Central memory CD4-positive, alpha-beta T cell (primary cell): ENCODE measurements at regions not wholly inside any gene's neighbourhood (a gene's known extent, or its start where the extent isn't known, plus 50 kb on each side); places are given as distances from the start of the nearest gene placed in this dataset.
"Not testable (repeated sequence)": the region's sequence is repeated elsewhere in the genome, so short reads cannot be mapped to it uniquely, and the experiment has no call there.

ENCODE experiments used
- DNase-seq: peaks from one replicate; pipeline ENCODE4 v3.0.0; 2022

- DNase-seq = no peak
These were observed 382.1 kb downstream of the TMEM121 start for GRCh38 chr14:105908481-105908911.

DNA sequence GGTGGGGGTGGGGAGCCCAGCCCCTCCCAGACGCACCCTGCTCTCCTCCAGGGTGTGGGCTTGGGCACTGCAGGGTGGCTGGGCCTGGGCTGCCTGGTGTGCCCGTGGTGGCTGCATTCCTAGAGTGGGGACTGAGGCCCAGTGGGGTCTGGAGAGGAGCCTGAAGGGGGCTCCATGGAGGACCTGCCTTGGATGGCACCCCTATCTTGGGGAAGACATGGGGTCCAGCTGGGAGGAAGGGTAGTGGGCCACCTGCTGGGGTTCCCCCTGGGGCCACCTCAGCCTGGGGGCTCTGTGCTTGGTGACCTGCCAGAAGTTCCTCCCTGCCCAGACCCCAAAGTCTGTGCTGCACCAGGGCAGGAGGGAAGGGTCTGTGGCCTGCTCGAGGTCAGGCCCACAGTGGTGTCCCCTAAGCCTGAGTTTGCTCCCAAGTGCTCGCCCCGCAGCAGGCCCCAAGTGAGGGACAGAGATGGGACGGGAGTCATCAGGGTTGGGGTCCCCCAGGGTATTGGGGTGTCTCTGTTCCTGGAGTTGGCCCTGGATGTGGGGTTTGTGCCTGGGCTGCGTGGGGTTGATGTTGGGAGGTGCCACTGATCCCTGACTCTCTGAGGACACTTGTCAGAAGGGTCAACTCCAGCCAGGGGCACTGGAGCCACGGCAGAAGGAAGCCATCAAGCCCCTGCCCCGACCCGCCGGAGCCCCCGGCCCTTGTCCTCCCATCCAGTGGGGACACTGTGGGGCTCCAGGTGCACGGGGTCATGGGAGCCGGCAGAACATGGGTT is 382.9 kb downstream of the TMEM121 start:
- no peak for DNase-seq

DNA sequence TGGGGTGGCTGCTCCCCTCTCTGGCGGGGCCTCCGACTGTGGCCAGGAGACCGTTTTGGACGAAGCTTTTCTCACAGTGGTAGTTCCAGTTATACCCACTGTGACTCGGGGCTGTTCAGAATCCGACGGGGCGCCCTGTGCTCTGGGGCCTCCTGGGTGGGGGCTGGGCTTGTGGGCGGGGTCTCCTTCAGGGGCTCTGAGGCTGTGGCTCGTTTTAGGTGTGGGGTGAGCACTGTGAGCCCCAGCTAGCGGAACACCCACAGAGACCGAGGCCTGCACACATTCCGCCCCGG is 383.4 kb downstream of the TMEM121 start:
- not testable (repeated sequence) for DNase-seq

- DNase-seq = no peak
These were observed 384.0 kb downstream of the TMEM121 start for GRCh38 chr14:105910426-105910825.

DNA sequence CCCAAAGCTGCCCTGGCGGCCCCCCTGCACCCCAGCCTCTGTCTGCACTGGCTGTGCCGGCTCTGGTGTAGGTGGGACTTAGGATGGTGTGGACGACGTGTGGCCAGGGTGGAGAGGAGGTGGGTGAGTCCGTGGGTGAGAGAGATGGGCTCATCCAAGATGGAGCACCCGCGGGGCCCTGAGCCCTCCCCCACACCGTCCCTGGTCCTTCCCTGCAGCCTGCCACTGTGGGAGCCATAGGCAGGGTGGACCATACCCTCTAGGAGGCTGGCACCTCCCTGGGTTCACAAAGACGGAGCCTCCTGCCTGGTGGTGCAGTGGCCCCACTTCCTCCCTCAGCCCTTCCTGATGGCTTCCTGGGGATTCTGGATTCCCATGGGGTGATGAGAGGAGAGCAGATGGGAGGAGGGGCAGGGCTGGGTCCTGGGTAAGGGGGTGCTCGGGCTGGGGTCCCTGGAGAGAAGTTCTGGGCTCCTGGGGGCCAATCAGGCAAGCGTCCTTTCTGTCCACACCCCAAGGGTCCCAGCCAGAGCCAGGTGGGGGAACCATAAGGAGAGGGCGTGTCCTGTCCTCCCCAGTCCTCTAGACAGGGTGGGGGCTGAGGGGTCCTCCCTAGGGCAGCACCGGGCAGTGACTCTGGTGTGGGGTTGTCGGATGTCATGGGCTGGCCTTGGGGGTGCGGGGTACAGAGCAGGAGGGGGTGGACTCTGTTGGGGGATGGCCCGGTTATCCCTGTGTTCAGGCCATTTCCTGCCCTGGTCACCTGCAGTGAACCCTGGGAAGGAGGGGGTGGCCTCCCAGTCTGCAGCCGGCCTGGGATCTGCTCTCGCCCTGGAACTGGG is 384.8 kb downstream of the TMEM121 start:
- no peak for DNase-seq

GRCh38 chr14:105911848-105912292 is 385.5 kb downstream of the TMEM121 start:
- DNase-seq = not testable (repeated sequence)

- no peak for DNase-seq
These were observed 386.3 kb downstream of the TMEM121 start for GRCh38 chr14:105912641-105913180.

DNA sequence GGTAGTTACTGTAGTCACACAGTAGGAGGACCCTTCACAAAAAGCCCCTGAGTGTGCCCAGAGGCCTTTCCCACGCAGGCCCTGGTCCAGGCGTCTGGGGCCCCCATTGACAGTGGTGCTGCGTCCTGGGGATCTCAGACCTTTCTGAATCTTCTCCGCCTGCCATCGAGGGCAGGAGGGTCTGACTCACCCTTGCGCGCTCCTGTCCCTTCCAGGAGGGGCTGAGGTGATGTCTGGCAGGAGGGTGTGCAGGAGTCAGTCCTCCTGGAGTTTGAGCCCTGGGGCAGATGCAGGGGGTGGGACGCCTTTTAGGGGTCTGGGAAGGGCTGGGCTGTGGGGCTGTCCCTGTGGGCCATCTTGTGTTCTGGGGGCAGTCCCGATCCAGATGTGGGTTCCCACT is 386.8 kb downstream of the TMEM121 start:
- no peak for DNase-seq

- DNase-seq = no peak
These were observed 387.5 kb downstream of the TMEM121 start for GRCh38 chr14:105913861-105914260.

DNA sequence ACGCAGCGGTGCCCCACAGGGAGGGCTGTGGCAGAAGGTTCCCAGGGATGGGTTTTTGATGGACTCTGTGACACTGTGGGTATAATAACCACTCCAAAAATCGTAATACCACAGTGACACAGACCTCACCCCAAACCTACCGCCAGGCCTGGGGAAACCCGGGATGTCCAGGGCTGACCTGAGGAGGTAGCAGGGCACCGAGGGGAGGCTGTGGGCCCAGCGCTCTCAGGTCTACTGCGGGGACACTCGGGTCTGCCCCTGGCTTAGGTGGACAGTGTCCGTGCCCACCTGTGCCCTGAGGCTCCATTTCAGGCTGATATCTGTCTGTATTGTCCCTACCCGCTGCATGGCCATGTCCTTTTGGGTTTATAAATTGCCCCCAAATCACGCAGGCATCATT is 387.9 kb downstream of the TMEM121 start:
- not testable (repeated sequence) for DNase-seq

DNA sequence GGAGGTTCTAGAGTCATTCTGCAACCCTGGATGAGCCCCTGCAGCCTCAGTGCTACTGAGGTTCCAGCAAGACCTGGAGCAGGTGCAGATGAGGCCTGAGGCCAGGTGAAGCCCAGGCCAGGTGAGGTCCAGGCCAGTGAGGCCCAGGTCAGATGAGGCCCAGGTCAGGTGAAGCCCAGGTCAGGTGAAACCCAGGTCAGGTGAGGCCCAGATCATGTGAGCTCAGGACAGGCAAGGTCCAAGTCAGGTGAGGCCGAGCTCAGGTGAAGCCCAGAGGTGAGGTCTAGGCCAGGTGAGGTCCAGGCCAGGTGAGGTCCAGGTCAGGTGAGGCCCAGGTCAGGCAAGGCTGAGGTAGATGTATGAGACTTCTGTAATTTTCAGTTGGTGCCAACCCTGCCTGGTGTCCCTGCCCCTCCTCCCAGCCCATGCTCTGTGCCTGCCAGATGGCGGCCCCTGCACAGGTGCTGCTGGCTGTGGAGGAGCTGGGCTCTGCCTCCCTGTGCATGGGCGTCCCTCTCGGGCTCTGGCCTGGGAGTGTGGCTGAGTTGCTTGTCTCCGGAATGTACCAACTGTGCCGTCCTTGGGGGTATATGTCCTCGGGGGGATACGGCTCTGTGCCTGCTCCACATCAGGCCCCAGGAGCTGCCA is 388.5 kb downstream of the TMEM121 start:
- DNase-seq = no peak

DNA sequence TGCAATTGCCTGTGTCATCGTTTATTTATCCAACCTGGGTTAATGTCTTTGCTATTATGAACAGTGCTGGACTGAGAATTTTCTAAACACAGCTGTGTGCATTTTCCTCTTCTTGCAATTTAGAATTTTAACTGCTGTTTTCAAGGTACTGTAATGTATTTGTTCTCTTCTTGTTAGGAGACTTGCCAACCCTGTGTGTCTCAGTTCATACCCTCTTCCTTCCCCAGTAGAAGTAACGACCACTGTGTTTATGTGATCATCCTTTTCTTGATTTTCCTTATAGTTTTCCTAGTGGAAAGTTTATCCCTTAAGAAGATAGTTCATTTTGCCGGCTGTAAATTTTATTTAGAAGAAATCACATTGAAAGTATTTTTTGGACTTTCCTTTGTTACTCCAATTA is 389.2 kb downstream of the TMEM121 start:
- not testable (repeated sequence) for DNase-seq

DNA sequence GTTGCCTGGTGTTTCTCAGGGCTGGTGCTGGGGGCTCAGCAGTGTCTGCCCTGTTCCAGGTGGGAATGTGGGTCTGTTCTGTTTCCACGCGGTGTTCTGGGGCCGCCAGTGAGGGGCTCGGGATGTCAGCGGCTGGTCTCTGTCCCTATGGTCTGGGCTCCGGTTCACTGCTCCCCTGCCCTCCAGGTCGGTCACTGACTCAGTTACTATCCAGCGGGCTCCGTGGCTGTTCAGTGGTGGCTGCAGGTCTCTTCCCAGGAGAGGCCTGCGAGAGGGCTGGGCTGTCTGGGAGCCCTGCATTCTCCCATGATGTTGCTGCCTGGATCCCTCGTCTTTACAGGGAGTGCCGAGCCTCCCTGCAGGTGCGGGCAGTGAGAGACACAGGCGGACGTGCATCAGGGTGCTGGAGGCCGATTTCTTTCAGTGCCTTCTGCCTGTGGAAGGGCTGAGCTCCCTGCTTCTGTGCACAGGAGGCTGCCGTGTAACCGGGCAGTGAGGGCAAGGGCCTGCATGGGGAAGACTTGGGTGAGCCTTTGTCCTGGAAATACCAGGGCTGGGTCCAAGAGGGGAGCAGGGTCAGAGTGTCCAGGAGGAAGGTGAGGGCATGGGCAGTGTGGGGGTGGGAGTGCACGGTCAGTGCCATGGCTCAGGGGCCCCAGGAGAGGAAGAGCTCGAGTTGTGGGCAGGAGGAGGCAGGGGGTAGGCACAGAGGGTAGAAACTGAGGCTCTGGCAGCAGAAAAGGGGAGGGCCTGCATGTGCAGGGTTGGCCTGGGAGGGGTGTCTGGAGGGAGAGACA is 391.0 kb downstream of the TMEM121 start:
- DNase-seq = not testable (repeated sequence)

GRCh38 chr14:105917933-105918436 is 391.6 kb downstream of the TMEM121 start:
- DNase-seq = no peak

DNA sequence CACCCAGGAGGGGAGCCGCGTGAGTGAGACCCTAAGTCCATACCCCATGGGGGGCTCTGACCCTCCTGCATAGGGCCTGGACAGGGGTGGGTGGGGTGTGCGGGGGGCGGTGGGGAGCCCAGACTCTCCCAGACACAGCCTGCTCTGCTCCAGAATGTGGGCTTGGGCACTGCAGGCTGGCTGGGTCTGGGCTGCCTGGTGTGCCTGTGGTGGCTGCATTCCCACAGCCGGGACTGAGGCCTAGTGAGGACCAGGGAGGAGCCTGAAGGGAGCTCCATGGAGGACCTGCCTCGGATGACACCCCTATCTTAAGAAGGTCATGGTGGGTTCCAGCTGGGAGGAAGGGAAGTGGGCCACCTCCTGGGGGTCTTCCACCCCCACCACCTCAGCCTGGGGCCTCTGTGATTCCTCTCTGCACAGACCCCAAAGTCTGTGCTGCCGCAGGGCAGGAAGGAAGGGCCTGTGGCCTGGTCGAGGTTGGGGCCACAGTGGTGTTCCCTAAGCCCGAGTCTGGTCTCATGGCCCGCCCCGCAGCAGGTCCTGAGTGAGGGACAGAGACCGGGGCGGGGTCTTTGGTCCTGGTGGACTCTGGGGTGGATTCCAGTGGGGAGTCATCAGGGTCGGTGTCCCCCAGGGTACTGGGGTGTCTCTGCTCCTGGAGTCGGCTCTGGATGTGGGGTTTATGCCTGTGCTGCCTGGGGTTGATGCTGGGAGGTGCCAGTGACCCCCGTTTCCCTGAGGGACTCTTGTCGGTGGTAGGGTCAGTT is 392.3 kb downstream of the TMEM121 start:
- no peak for DNase-seq

DNA sequence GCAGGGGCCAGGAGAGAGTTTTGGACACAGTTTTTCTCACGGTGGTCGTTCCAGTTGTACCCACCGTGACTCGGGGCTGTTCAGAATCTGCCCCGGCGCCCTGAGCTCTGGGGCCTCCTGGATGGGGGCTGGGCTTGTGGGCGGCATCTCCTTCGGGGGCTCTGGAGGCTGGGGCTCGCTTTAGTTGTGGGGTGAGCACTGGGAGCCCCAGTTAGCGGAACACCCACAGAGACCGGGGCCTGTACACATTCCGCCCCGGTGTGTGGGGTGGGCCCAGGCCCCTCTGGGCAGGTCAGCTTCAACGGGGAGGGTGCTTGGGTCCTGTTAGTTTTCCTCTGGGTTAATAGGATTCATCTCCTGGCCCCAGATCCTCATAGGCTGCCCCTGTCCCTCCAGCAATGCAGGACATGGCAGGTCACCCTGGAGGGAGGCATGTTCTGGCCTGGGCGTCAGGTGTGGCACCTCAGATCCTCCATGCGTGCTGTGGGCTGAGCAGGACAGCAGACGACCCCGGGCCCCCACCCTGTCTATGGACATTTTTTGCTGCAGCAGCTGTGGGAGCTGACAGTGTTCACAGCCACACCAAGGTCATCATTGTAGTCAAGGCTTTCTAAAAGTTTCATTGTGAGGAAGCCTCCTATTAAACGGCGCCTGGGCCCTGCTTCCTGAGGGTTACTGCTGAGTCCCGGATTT is 393.2 kb downstream of the TMEM121 start:
- no peak for DNase-seq

GRCh38 chr14:105920151-105920700 is 393.8 kb downstream of the TMEM121 start:
- DNase-seq = not testable (repeated sequence)

DNA sequence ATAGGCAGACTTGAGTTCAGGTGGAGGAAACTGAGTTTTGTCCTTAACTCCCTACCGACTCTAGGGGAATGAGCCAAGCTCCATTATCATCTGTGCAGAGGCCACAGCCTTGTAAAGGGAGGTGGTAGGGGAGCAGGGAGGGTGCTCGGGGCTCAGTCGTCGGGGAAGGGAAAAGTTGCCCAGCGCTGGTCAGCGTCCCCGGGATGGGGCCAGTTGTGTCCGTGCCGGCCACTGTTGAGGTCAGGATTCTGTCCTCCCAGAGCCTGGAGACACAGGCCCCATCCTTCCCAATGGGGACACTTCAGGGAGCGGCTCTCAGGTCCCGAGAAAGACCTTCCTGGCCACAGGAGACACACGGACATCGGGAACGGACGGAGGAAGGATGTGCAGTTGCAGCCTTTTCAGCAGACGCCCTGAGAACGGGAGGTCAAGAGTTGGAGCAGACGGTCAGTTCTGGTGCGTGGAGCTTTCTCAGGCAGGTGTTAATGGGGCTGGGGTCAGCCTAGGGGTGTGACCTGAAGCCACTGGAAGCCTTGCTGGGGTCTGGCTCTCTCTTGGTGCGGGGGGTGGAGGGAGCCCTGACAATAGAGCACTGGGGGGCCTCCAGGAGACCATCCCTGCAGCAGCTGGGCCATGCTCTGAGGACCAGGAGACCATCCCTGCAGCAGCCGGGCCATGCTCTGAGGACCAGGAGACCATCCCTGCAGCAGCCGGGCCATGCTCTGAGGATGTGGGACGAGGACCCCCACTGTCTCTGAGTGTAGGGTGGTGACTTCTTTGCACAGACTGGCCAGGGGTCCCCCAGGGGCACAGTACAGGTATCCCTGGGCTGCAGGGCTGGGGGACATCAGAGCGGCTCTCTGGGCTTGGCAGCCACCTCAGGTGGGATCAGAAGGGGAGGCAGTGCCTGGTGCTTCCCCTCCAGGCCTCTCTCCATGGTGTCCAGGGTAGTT is 394.7 kb downstream of the TMEM121 start:
- DNase-seq = not testable (repeated sequence)

DNA sequence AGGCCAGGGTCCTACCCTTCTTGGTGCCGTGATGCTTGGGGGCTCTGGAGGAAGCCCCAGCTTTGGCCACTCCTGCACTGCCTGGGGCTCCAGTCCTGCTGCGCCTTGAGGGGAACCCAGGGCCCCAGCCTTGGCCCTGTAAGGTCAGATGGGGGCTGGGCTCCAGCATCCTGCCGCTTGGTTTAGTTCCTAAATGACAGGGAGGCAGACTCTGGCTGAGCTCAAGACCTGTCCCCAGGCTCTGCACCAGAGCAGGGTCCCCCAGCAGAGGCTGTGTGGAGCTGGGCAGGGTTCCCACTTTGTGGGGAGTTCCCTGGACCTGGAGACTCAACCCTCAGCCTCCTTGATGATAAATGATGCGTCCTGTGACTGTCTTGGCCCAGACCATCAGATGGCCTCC is 395.4 kb downstream of the TMEM121 start:
- not testable (repeated sequence) for DNase-seq
